ENCODE measurements at regions not wholly inside any gene's neighbourhood (a gene's known extent, or its start where the extent isn't known, plus 50 kb on each side); places are given as distances from the start of the nearest gene placed in this dataset.

DNA sequence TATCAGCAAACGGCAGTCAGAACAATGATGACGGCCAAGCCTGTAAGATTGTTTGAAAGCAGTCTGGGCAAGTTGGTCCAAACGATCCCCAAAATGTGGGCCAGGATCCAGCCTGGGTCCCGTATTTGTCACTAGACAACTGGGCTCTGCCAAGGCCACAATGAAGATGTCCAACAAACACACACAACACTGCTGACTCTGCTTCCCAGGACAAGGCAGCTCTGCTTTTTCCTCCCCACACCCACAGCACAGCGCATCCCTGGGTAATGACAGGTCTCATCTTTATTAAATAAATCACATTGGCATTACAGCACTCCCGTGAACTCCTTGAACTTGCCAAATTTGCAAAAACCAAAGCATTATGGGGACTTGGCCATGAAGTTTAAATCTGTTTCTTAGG lies 424.1 kb upstream of the ACTBL2 start:
- TF ChIP-seq POLR2AphosphoS5 (IDR thresholded peaks at IDR 0.05) (no peak), POLR2A (IDR thresholded peaks at IDR 0.05) (no peak), EP300 (IDR thresholded peaks at IDR 0.05) (no peak)
- TF ChIP-seq, protein P1, sequence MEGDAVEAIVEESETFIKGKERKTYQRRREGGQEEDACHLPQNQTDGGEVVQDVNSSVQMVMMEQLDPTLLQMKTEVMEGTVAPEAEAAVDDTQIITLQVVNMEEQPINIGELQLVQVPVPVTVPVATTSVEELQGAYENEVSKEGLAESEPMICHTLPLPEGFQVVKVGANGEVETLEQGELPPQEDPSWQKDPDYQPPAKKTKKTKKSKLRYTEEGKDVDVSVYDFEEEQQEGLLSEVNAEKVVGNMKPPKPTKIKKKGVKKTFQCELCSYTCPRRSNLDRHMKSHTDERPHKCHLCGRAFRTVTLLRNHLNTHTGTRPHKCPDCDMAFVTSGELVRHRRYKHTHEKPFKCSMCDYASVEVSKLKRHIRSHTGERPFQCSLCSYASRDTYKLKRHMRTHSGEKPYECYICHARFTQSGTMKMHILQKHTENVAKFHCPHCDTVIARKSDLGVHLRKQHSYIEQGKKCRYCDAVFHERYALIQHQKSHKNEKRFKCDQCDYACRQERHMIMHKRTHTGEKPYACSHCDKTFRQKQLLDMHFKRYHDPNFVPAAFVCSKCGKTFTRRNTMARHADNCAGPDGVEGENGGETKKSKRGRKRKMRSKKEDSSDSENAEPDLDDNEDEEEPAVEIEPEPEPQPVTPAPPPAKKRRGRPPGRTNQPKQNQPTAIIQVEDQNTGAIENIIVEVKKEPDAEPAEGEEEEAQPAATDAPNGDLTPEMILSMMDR (IDR thresholded peaks at IDR 0.05) = no peak
- no peaks in the 10 kb centered on the region for H3K36me3 ChIP-seq
- H3K4me3 ChIP-seq = no peak overlapping the region
- no peak for ATAC-seq
- no peak overlapping the region for H3K27ac ChIP-seq
- WGBS, 2 donors (ENCODE audit: low coverage in 1 of 2) = 83 to 91% methylated on average over 1 to 6 of the region's 6 CpGs
- H3K27me3 ChIP-seq = no peaks in the 10 kb centered on the region
- H3K4me1 ChIP-seq = peaks cover 0 to 2% (median 0%) of the 10 kb centered on the region in 3 donors
- H3K9me3 ChIP-seq = no peaks in the 10 kb centered on the region

DNA sequence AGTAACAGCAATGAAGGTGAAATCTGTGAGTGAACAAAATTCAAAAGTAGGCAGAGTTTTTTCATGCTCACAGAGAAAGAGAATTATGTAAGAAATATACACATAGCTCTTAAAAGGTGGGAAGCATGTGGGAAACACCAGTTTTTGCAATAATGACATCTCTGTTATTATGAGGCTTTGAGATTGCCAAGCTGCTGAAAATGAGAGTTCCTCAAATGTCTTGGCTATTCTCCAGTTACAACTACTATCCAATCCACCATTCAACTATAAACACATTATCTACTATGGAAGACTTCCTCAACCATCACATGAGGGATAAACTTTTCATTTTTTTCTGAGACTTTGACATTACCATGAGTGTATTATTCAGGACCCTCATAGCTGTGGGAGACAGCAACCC lies 420.8 kb upstream of the ACTBL2 start:
- ATAC-seq = no peak
- no peaks in the 10 kb centered on the region for H3K27me3 ChIP-seq

DNA sequence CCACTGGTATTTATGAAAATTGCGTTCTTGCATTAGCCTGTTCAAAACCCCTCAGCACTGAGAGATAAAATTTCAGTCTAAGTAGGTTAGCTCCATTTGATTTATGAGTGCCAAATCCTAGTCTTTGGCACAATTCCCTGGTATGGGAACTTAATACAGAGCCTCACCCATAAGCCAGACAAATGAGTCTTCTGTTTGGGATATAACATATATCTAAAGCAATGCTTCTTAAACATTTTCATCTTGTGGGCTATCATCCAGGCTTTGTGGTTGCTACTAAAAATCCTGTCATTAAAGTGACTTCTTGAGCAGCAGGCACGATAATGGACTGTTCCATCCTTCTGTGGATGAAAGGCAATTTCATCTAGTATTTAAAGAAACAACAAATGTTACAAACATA lies 419.5 kb upstream of the ACTBL2 start:
- H3K4me1 ChIP-seq = peaks cover 0 to 11% (median 2%) of the 10 kb centered on the region in 3 donors
- no peaks in the 10 kb centered on the region for H3K27me3 ChIP-seq
- WGBS, 2 donors (ENCODE audit: low coverage in 1 of 2) = 66 to 74% methylated on average over 2 of the region's 2 CpGs
- no peak for TF ChIP-seq POLR2A (IDR thresholded peaks at IDR 0.05)
- TF ChIP-seq, protein P1 (IDR thresholded peaks at IDR 0.05) = no peak
- no peak for TF ChIP-seq POLR2AphosphoS5 (IDR thresholded peaks at IDR 0.05)
- no peak for TF ChIP-seq EP300 (IDR thresholded peaks at IDR 0.05)
- no peak for ATAC-seq
- H3K27ac ChIP-seq = no peak overlapping the region
- no peak overlapping the region for H3K4me3 ChIP-seq
- H3K36me3 ChIP-seq = no peaks in the 10 kb centered on the region
- no peaks in the 10 kb centered on the region for H3K9me3 ChIP-seq

More for the DNA sequence above, 420.8 kb upstream of the ACTBL2 start:
- no peaks in the 10 kb centered on the region for H3K9me3 ChIP-seq
- TF ChIP-seq, protein P1 (IDR thresholded peaks at IDR 0.05) = no peak
- no peak for TF ChIP-seq EP300 (IDR thresholded peaks at IDR 0.05)
- TF ChIP-seq POLR2AphosphoS5 (IDR thresholded peaks at IDR 0.05) = no peak
- TF ChIP-seq POLR2A (IDR thresholded peaks at IDR 0.05) = no peak
- H3K4me3 ChIP-seq = no peak overlapping the region
- no peak overlapping the region for H3K27ac ChIP-seq
- H3K4me1 ChIP-seq = peaks cover 0 to 11% (median 2%) of the 10 kb centered on the region in 3 donors
- no peaks in the 10 kb centered on the region for H3K36me3 ChIP-seq

DNA sequence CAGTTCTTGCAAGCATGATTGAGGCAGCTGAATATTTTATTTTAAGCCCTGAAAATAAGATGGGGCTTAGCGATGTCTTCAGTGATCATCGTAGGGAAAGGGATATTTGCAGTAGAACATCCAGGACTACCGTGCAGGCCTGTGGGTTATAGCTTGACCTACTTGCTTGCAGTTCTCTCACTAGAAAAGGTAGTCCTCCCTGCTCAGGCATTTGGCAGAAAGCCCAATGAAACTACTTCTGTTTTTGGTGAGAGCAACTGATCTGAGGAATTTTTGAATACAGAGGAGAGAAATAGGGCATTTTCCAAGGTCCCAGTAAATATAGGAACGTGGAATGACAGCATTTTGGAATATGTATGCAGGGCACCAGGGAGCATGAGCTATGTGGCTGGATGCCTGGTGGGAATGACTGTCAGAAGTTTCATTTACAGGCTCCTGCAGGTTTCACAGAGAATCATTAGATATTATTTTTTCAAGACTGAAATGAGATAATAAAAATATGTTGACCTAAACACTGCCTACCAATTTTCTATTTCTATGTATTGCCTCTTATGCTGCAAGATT lies 417.9 kb upstream of the ACTBL2 start:
- Histone ChIP-seq H3K27ac (no peak overlapping the region), H3K4me1 (peaks cover 0 to 11% (median 2%) of the 10 kb centered on the region in 3 donors), H3K4me3 (no peak overlapping the region), H3K9me3 (no peaks in the 10 kb centered on the region), H3K27me3 (no peaks in the 10 kb centered on the region), H3K36me3 (no peaks in the 10 kb centered on the region)
- WGBS, 2 donors (ENCODE audit: low coverage in 1 of 2) = 10 to 26% methylated on average over 1 to 4 of the region's 4 CpGs
- ATAC-seq = no peak
- TF ChIP-seq POLR2A (IDR thresholded peaks at IDR 0.05) (no peak), EP300 (IDR thresholded peaks at IDR 0.05) (no peak), POLR2AphosphoS5 (IDR thresholded peaks at IDR 0.05) (no peak)
- TF ChIP-seq, protein P1 (IDR thresholded peaks at IDR 0.05) = no peak

DNA sequence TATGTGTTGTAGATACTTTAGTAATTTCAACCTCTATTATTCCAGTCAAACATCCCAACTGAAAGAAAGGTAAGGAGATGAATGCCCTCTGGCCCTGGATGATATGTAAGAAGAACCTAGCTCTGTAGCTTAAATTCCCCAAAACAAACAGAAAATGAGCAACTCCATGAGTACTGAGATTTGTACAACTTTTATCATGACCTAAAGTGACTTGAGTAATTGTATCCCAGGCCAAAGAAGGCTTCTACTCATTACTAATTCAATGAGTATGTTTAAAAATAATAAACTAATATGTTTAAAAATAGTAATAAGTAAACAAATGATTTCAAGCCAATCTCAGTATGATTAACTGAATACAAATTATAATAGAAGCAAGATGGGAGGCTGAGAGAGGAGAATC lies 414.0 kb upstream of the ACTBL2 start:
- Histone ChIP-seq H3K36me3 (no peaks in the 10 kb centered on the region), H3K4me3 (no peak overlapping the region), H3K27ac (no peak overlapping the region), H3K4me1 (peaks cover 0 to 11% (median 0%) of the 10 kb centered on the region in 3 donors), H3K9me3 (no peaks in the 10 kb centered on the region), H3K27me3 (no peaks in the 10 kb centered on the region)
- TF ChIP-seq POLR2A (IDR thresholded peaks at IDR 0.05) = no peak
- no peak for TF ChIP-seq POLR2AphosphoS5 (IDR thresholded peaks at IDR 0.05)
- TF ChIP-seq, protein P1 (IDR thresholded peaks at IDR 0.05) = no peak
- TF ChIP-seq EP300 (IDR thresholded peaks at IDR 0.05) = no peak
- no peak for ATAC-seq
